Tibial nerve (tissue), 4 donors: ENCODE measurements at regions not wholly inside any gene's neighbourhood (a gene's known extent, or its start where the extent isn't known, plus 50 kb on each side); places are given as distances from the start of the nearest gene placed in this dataset.

Source experiments
- DNase-seq, 2 donors: peaks; one replicate each; pipeline ENCODE4 v3.0.0-alpha.2; 2019; ENCODE audit warnings: low spot score in 2 of 2
- H3K27ac ChIP-seq, 4 donors: fragments of 200-600 bp; sonication (generic) in 3 of 4; one replicate each; pipeline ENCODE4 v1.5.1; 2017 to 2019; ENCODE audit warnings: mild to moderate bottlenecking in 1 of 4
- H3K27me3 ChIP-seq, 2 donors: fragments of 200-600 bp; sonication (generic) in 1 of 2; one replicate each; pipeline versions ENCODE4 v1.5.1 to v1.6.0; 2017 to 2019
- H3K36me3 ChIP-seq, 3 donors: fragments of 200-600 bp; sonication (generic); one replicate each; pipeline ENCODE4 v1.5.1; 2018 to 2019
- H3K4me1 ChIP-seq, 4 donors: fragments of 200-600 bp; sonication (generic) in 3 of 4; one replicate each; pipeline ENCODE4 v1.5.1; 2017 to 2019
- H3K4me3 ChIP-seq, 4 donors: fragments of 200-600 bp; sonication (generic) in 3 of 4; one replicate each; pipeline ENCODE4 v1.5.1; 2017 to 2019; ENCODE audit warnings: mild to moderate bottlenecking in 1 of 4, moderate library complexity in 1 of 4
- H3K9me3 ChIP-seq, 4 donors: fragments of 200-600 bp; sonication (generic) in 3 of 4; one replicate each; pipeline ENCODE4 v1.5.1; 2017 to 2019
- EP300 ChIP-seq, 2 donors: sonication (generic); formaldehyde crosslinking; IDR thresholded peaks; one replicate each; pipeline ENCODE4 v1.6.1; 2017; ENCODE audit warnings: antibody characterized with exemption in 2 of 2, mild to moderate bottlenecking in 1 of 2
- POLR2A ChIP-seq, 2 donors: fragments of 450-650 bp; IDR thresholded peaks; one replicate each; pipeline ENCODE4 v1.6.1; 2017; ENCODE audit warnings: antibody characterized with exemption in 2 of 2, mild to moderate bottlenecking in 2 of 2, moderate library complexity in 2 of 2
- WGBS, 2 donors: methylation state at CpG; one replicate each; pipeline ENCODE4 v1.1.5; 2018; 5-methylcytosine and 5-hydroxymethylcytosine counted together
- TF ChIP-seq, protein P1 (sequence below), 5 experiments: fragments of 200-600 bp in 3 of 5; fragments of 450-650 bp in 2 of 5; sonication (generic) in 3 of 5; IDR thresholded peaks; one replicate each; pipeline ENCODE4 v1.5.1; 2016 to 2019; ENCODE audit warnings: antibody characterized with exemption in 5 of 5, mild to moderate bottlenecking in 3 of 5, moderate library complexity in 2 of 5

DNA sequence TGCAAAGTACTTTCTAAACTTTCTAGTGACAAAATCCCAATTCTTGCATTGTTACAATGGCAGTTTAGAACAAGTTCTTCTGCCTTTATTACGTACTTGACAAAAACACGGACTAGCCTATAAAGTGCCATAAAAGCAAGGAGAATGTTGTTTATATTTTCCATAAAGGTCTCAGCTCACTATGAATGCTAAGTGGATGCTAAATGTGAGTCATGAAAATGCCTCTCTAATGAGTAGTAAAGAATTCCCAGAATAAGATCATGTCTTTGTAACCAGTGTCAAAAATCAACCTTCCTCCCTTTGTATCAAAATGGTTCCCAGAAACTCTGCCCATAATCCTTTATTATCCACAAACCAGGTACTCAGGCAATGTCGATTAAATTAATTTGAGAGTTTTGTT is 539.8 kb upstream of the SLIT2 start:
- no peaks in the 10 kb centered on the region for H3K4me1 ChIP-seq
- H3K9me3 ChIP-seq = no peaks in the 10 kb centered on the region
- 65 to 80% methylated on average over 3 of the region's 3 CpGs for WGBS, 2 donors
- no peak overlapping the region for H3K27ac ChIP-seq
- no peaks in the 10 kb centered on the region for H3K27me3 ChIP-seq
- H3K36me3 ChIP-seq = no peaks in the 10 kb centered on the region
- no peak overlapping the region for H3K4me3 ChIP-seq
- DNase-seq = no peak
- TF ChIP-seq POLR2A (IDR thresholded peaks at IDR 0.05) = no peak
- TF ChIP-seq, protein P1, sequence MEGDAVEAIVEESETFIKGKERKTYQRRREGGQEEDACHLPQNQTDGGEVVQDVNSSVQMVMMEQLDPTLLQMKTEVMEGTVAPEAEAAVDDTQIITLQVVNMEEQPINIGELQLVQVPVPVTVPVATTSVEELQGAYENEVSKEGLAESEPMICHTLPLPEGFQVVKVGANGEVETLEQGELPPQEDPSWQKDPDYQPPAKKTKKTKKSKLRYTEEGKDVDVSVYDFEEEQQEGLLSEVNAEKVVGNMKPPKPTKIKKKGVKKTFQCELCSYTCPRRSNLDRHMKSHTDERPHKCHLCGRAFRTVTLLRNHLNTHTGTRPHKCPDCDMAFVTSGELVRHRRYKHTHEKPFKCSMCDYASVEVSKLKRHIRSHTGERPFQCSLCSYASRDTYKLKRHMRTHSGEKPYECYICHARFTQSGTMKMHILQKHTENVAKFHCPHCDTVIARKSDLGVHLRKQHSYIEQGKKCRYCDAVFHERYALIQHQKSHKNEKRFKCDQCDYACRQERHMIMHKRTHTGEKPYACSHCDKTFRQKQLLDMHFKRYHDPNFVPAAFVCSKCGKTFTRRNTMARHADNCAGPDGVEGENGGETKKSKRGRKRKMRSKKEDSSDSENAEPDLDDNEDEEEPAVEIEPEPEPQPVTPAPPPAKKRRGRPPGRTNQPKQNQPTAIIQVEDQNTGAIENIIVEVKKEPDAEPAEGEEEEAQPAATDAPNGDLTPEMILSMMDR (IDR thresholded peaks at IDR 0.05) = no peak
- TF ChIP-seq EP300 (IDR thresholded peaks at IDR 0.05) = no peak

- Histone ChIP-seq H3K4me3 (no peak overlapping the region), H3K27ac (no peak overlapping the region), H3K36me3 (no peaks in the 10 kb centered on the region), H3K27me3 (no peaks in the 10 kb centered on the region), H3K4me1 (no peaks in the 10 kb centered on the region), H3K9me3 (no peaks in the 10 kb centered on the region)
- DNase-seq = no peak
- TF ChIP-seq POLR2A (IDR thresholded peaks at IDR 0.05) (no peak), EP300 (IDR thresholded peaks at IDR 0.05) (no peak)
- TF ChIP-seq, protein P1 (IDR thresholded peaks at IDR 0.05) = no peak
- WGBS, 2 donors = 83 to 87% methylated on average over 1 of the region's 1 CpG
Observed at GRCh38 chr4:19707876-19708275, 543.8 kb upstream of the SLIT2 start.

DNA sequence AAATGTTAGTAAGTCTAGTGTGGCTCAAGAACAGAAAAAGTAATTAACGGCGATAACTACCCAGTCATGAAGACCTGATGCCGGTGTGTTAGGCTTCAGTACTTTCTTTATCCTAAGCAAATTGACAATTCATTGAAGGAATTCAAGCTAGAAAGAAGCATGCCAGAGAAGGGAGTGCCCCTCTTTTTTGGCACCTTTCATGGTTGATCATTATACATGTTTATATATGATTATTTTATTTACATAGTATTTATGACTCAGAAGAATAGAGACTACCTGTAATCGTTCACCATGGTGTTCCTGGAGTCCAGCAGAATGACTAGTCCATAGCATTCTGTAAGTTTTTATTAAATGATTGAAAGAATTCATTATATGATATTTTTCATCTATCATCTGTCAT is 548.3 kb upstream of the SLIT2 start:
- Histone ChIP-seq H3K27ac (no peak overlapping the region), H3K4me1 (no peaks in the 10 kb centered on the region), H3K27me3 (no peaks in the 10 kb centered on the region), H3K9me3 (no peaks in the 10 kb centered on the region), H3K4me3 (no peak overlapping the region), H3K36me3 (no peaks in the 10 kb centered on the region)
- TF ChIP-seq POLR2A (IDR thresholded peaks at IDR 0.05) (no peak), EP300 (IDR thresholded peaks at IDR 0.05) (no peak)
- TF ChIP-seq, protein P1 (IDR thresholded peaks at IDR 0.05) = no peak
- WGBS, 2 donors = 91 to 98% methylated on average over 4 of the region's 4 CpGs
- DNase-seq = no peak

DNA sequence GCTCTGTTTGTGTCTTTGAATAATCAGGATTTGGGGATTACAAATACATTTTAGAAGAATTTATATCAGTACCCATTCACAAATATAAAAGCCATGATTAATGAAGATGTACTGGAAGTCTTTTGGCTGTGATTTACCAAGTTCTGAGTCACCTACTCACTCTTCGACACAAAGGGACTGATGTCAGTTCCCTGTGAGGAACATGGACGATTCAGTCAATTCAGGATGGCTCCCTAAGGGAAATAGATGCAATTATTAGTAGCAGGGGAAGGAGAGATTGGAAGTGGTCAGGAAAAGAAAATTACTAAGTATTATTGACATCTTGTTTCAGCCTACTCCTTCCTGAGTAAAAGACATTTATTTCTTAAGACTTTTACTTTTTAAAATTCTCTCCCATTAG is 550.7 kb upstream of the SLIT2 start:
- Histone ChIP-seq H3K9me3 (peaks cover 0 to 5% (median 0%) of the 10 kb centered on the region in 4 donors), H3K27me3 (no peaks in the 10 kb centered on the region), H3K27ac (no peak overlapping the region), H3K4me1 (no peaks in the 10 kb centered on the region), H3K4me3 (no peak overlapping the region), H3K36me3 (no peaks in the 10 kb centered on the region)
- DNase-seq = no peak
- WGBS, 2 donors = 42 to 55% methylated on average over 2 of the region's 2 CpGs
- TF ChIP-seq EP300 (IDR thresholded peaks at IDR 0.05) = no peak
- TF ChIP-seq, protein P1 (IDR thresholded peaks at IDR 0.05) = no peak
- TF ChIP-seq POLR2A (IDR thresholded peaks at IDR 0.05) = no peak

- Histone ChIP-seq H3K4me3 (no peak overlapping the region), H3K9me3 (peaks cover 0 to 5% (median 0%) of the 10 kb centered on the region in 4 donors), H3K36me3 (no peaks in the 10 kb centered on the region), H3K27ac (no peak overlapping the region), H3K4me1 (peaks cover 0 to 5% (median 0%) of the 10 kb centered on the region in 4 donors), H3K27me3 (no peaks in the 10 kb centered on the region)
- WGBS, 2 donors = 96 to 98% methylated on average over 1 of the region's 1 CpG
- no peak for DNase-seq
- TF ChIP-seq, protein P1 (IDR thresholded peaks at IDR 0.05) = no peak
- TF ChIP-seq EP300 (IDR thresholded peaks at IDR 0.05) = no peak
- no peak for TF ChIP-seq POLR2A (IDR thresholded peaks at IDR 0.05)
Observed at GRCh38 chr4:19698961-19699360, 552.7 kb upstream of the SLIT2 start.
